ENCODE measurements at regions not wholly inside any gene's neighbourhood (a gene's known extent, or its start where the extent isn't known, plus 50 kb on each side); places are given as distances from the start of the nearest gene placed in this dataset.

DNA sequence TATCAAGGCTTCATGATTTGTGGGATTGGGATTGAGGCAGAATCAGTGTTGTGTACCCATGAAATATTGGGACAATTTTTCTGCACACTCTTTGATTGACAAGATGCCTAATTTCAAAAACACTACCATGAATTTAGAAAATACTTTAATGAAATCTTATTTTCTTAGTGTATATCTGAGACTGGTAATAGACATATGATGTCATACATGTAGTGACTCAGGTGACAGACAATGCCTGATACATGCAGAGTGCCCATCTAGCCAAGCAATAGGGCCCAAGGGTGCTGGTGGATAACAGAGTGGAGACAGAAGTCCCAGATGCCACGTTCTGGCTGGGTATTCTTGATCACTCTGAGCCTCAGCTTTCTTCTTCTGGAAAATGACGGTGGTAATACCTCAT, 279.6 kb upstream of the ARID1B start:
- Histone ChIP-seq H3K9ac (ENCODE audit: control insufficient read depth, extremely low read depth, insufficient read depth, low read length) (no peak overlapping the region), H3K4me2 (ENCODE audit: control insufficient read depth, extremely low read depth, insufficient read depth, low read depth, low read length) (no peak overlapping the region), H3K79me2 (ENCODE audit: control insufficient read depth, insufficient read depth, low read length) (no peaks in the 10 kb centered on the region), H3K4me1 (ENCODE audit: control insufficient read depth, extremely low read depth, insufficient read depth, low read length) (no peaks in the 10 kb centered on the region), H3K9me3 (ENCODE audit: control insufficient read depth, low read depth, low read length) (no peaks in the 10 kb centered on the region), H3K9me1 (ENCODE audit: control insufficient read depth, extremely low read depth, insufficient read depth, low read length) (no peaks in the 10 kb centered on the region), H3K27ac (ENCODE audit: control insufficient read depth, insufficient read depth, low read length) (no peak overlapping the region), H2AFZ (ENCODE audit: control insufficient read depth, low read length) (no peak overlapping the region), H3K36me3 (ENCODE audit: control insufficient read depth in 2 of 2, extremely low read depth in 1 of 2, insufficient read depth in 2 of 2, low read length in 2 of 2) (no peaks in the 10 kb centered on the region), H3K27me3 (ENCODE audit: control insufficient read depth, extremely low read depth, insufficient read depth, low read length) (no peaks in the 10 kb centered on the region), H3K4me3 (ENCODE audit: control insufficient read depth in 2 of 3, extremely low read depth in 1 of 3, insufficient read depth in 2 of 3, low read depth in 1 of 3, low read length in 3 of 3) (no peak overlapping the region), H4K20me1 (ENCODE audit: control insufficient read depth, extremely low read depth, insufficient read depth, low read length) (no peaks in the 10 kb centered on the region)
- dilution Hi-C loops (cut with MboI; ENCODE audit: extremely low pct_ligation_motif_present, low sequenced_read_pairs) = no loop called here
- TF ChIP-seq EZH2 (IDR thresholded peaks at IDR 0.05; ENCODE audit: low read length) (no peak), CTCF (optimal IDR thresholded peaks at IDR 0.05 in 1 of 3, IDR thresholded peaks at IDR 0.05 in 1 of 3, conservative IDR thresholded peaks at IDR 0.05 in 1 of 3; ENCODE audit: extremely low read depth in 1 of 3, insufficient read depth in 2 of 3, low read length in 3 of 3) (no peak)
- no peak for DNase-seq (ENCODE audit: low read depth, low spot score)
- FAIRE-seq = no peak

- no peak for FAIRE-seq
- no peak overlapping the region for H3K27ac ChIP-seq (ENCODE audit: control insufficient read depth, insufficient read depth, low read length)
- H3K79me2 ChIP-seq (ENCODE audit: control insufficient read depth, insufficient read depth, low read length) = no peaks in the 10 kb centered on the region
- H3K4me1 ChIP-seq (ENCODE audit: control insufficient read depth, extremely low read depth, insufficient read depth, low read length) = no peaks in the 10 kb centered on the region
- TF ChIP-seq CTCF (optimal IDR thresholded peaks at IDR 0.05 in 1 of 3, IDR thresholded peaks at IDR 0.05 in 1 of 3, conservative IDR thresholded peaks at IDR 0.05 in 1 of 3; ENCODE audit: extremely low read depth in 1 of 3, insufficient read depth in 2 of 3, low read length in 3 of 3) (no peak), EZH2 (IDR thresholded peaks at IDR 0.05; ENCODE audit: low read length) (no peak)
- H3K4me2 ChIP-seq (ENCODE audit: control insufficient read depth, extremely low read depth, insufficient read depth, low read depth, low read length) = no peak overlapping the region
- H2AFZ ChIP-seq (ENCODE audit: control insufficient read depth, low read length) = no peak overlapping the region
- dilution Hi-C loops (cut with MboI; ENCODE audit: extremely low pct_ligation_motif_present, low sequenced_read_pairs) = no loop called here
- H3K4me3 ChIP-seq (ENCODE audit: control insufficient read depth in 2 of 3, extremely low read depth in 1 of 3, insufficient read depth in 2 of 3, low read depth in 1 of 3, low read length in 3 of 3) = no peak overlapping the region
- no peaks in the 10 kb centered on the region for H3K36me3 ChIP-seq (ENCODE audit: control insufficient read depth in 2 of 2, extremely low read depth in 1 of 2, insufficient read depth in 2 of 2, low read length in 2 of 2)
- H3K9me3 ChIP-seq (ENCODE audit: control insufficient read depth, low read depth, low read length) = no peaks in the 10 kb centered on the region
- H3K9ac ChIP-seq (ENCODE audit: control insufficient read depth, extremely low read depth, insufficient read depth, low read length) = no peak overlapping the region
- no peaks in the 10 kb centered on the region for H3K27me3 ChIP-seq (ENCODE audit: control insufficient read depth, extremely low read depth, insufficient read depth, low read length)
- no peaks in the 10 kb centered on the region for H3K9me1 ChIP-seq (ENCODE audit: control insufficient read depth, extremely low read depth, insufficient read depth, low read length)
- no peaks in the 10 kb centered on the region for H4K20me1 ChIP-seq (ENCODE audit: control insufficient read depth, extremely low read depth, insufficient read depth, low read length)
- DNase-seq (ENCODE audit: low read depth, low spot score) = no peak
Measured at GRCh38 chr6:156487877-156488276, 289.3 kb upstream of the ARID1B start.

All from keratinocyte (primary cell).